GM12878 (cell line): ENCODE measurements at regions not wholly inside any gene's neighbourhood (a gene's known extent, or its start where the extent isn't known, plus 50 kb on each side); places are given as distances from the start of the nearest gene placed in this dataset.

ENCODE experiments used
- ATAC-seq: fragments of 200-7000 bp; cut with Tn5 transposase; 3 replicates; pipeline ENCODE4 v1.9.1; 2020; ENCODE audit warnings: mild to moderate bottlenecking, moderate library complexity
- BruUV-seq: library from RNA; stranded (reverse); fragments of 400-500 nt; replicated peaks from 2 replicates; lab custom pipeline; 2021; lab: Mats Ljungman, UMichigan
- CTCF ChIA-PET: fragments of 300-600 bp; sonication (Branson Sonifier 250); formaldehyde crosslinking; extraction: SDS; loops from one replicate; lab custom pipeline; 2021; ENCODE audit warnings: inconsistent platforms; lab: Yijun Ruan, JAX
- POLR2A ChIA-PET: fragments of 350-600 bp; formaldehyde crosslinking; extraction: SDS; loops from one replicate; lab custom pipeline; 2021; ENCODE audit warnings: inconsistent platforms; lab: Charles Lee
- RAD21 ChIA-PET: fragments of 300-600 bp; sonication (Branson Sonifier 250); formaldehyde crosslinking; loops from one replicate; lab custom pipeline; 2023; ENCODE audit warnings: antibody characterized with exemption; ENCODE audit not compliant: unreplicated experiment; lab: Charles Lee
- SMC1A ChIA-PET: fragments of 300-600 bp; sonication (Branson Sonifier 250); formaldehyde crosslinking; loops from one replicate; lab custom pipeline; 2023; ENCODE audit not compliant: unreplicated experiment, uncharacterized antibody; lab: Charles Lee
- DNase-seq: peaks from one replicate; pipeline ENCODE4 v3.0.0-alpha.2; 2011; ENCODE audit warnings: low read depth, low spot score
- FAIRE-seq: peaks from 3 replicates; lab custom pipeline; 2011; peaks lifted over from hg19 to GRCh38; lab: Jason Lieb, UNC
- H2AFZ ChIP-seq: 2 replicates; pipeline ENCODE4 v1.6.0; 2011; ENCODE audit warnings: low read depth, low read length, control low read depth; ENCODE audit not compliant: control insufficient read depth
- H3K27ac ChIP-seq: 2 replicates; pipeline ENCODE4 v1.5.1; 2011; ENCODE audit warnings: control low read depth; ENCODE audit not compliant: control insufficient read depth, insufficient read depth
- H3K27me3 ChIP-seq, 2 experiments: replicated peaks in 1 of 2; 2 replicates each; pipeline versions ENCODE4 v1.6.0 to v1.6.1; 2011; ENCODE audit warnings: low read length in 1 of 2; ENCODE audit not compliant: control insufficient read depth in 2 of 2, insufficient read depth in 2 of 2
- H3K36me3 ChIP-seq, 2 experiments: 2 replicates each; pipeline ENCODE4 v1.5.1; 2011; ENCODE audit warnings: low read length in 1 of 2; ENCODE audit not compliant: control insufficient read depth in 2 of 2, insufficient read depth in 2 of 2
- H3K4me1 ChIP-seq: 2 replicates; pipeline ENCODE4 v1.6.1; 2011; ENCODE audit warnings: mild to moderate bottlenecking, low read length, moderate library complexity, mixed read lengths; ENCODE audit not compliant: control insufficient read depth, insufficient read depth
- H3K4me2 ChIP-seq: 2 replicates; pipeline ENCODE4 v1.6.0; 2011; ENCODE audit warnings: control low read depth; ENCODE audit not compliant: control insufficient read depth, insufficient read depth
- H3K4me3 ChIP-seq: fragments of 200-600 bp; sonication (generic); 2 replicates; pipeline ENCODE4 v1.5.1; 2016
- H3K79me2 ChIP-seq: 2 replicates; pipeline ENCODE4 v1.6.0; 2011; ENCODE audit warnings: low read length; ENCODE audit not compliant: control insufficient read depth, insufficient read depth
- H3K9ac ChIP-seq: 2 replicates; pipeline ENCODE4 v1.8.0; 2011; ENCODE audit warnings: low read length, control low read depth, mixed read lengths; ENCODE audit not compliant: control insufficient read depth, insufficient read depth
- H3K9me3 ChIP-seq: replicated peaks from 3 replicates; pipeline ENCODE4 v1.5.1; 2011; ENCODE audit warnings: mild to moderate bottlenecking, low read length; ENCODE audit not compliant: control insufficient read depth, insufficient read depth
- H4K20me1 ChIP-seq: 2 replicates; pipeline ENCODE4 v1.6.0; 2011; ENCODE audit not compliant: control insufficient read depth, insufficient read depth
- BCL11A ChIP-seq: IDR thresholded peaks from 2 replicates; pipeline ENCODE4 v1.6.1; 2011; ENCODE audit warnings: low read depth, low read length
- BMI1 ChIP-seq: fragments of 450-650 bp; IDR thresholded peaks from 2 replicates; pipeline ENCODE4 v1.6.1; 2016; ENCODE audit warnings: mild to moderate bottlenecking, moderate library complexity, borderline replicate concordance
- HSF1 ChIP-seq: fragments of 150-350 bp; IDR thresholded peaks from 2 replicates; pipeline ENCODE4 v1.6.1; 2014; ENCODE audit warnings: mild to moderate bottlenecking, low read depth, low read length
- JUNB ChIP-seq: IDR thresholded peaks from 2 replicates; pipeline ENCODE4 v1.6.1; 2016; ENCODE audit warnings: antibody characterized with exemption, mild to moderate bottlenecking
- MEF2A ChIP-seq: IDR thresholded peaks from 2 replicates; pipeline ENCODE4 v1.6.1; 2011; ENCODE audit warnings: low read depth, mild to moderate bottlenecking, low read length, moderate library complexity; ENCODE audit not compliant: insufficient read depth
- NFXL1 ChIP-seq: fragments of 450-650 bp; IDR thresholded peaks from 2 replicates; pipeline ENCODE4 v1.6.1; 2017; ENCODE audit warnings: antibody characterized with exemption, mild to moderate bottlenecking, borderline replicate concordance
- NR2F1 ChIP-seq: fragments of 450-650 bp; conservative IDR thresholded peaks from 2 replicates; pipeline ENCODE4 v1.6.1; 2017; ENCODE audit warnings: mild to moderate bottlenecking
- POLR2A ChIP-seq: IDR thresholded peaks from 2 replicates; pipeline ENCODE4 v1.6.1; 2011; ENCODE audit warnings: low read depth, mild to moderate bottlenecking, low read length
- RBBP5 ChIP-seq: fragments of 200-600 bp; sonication (generic); conservative IDR thresholded peaks from 2 replicates; pipeline ENCODE4 v1.6.1; 2016
- SP1 ChIP-seq: IDR thresholded peaks from one replicate; pipeline ENCODE4 v1.6.1; 2011; ENCODE audit warnings: low read depth, low read length
- TARDBP ChIP-seq: IDR thresholded peaks from 2 replicates; pipeline ENCODE4 v1.6.1; 2016; ENCODE audit warnings: borderline replicate concordance
- USF1 ChIP-seq: IDR thresholded peaks from 2 replicates; pipeline ENCODE4 v1.6.1; 2011; ENCODE audit warnings: borderline replicate concordance, low read depth, mild to moderate bottlenecking, moderate library complexity, mixed read lengths, low read length; ENCODE audit not compliant: insufficient read depth; ENCODE audit errors: extremely low read length
- ZNF207 ChIP-seq: fragments of 450-650 bp; IDR thresholded peaks from 2 replicates; pipeline ENCODE4 v1.6.1; 2014; ENCODE audit warnings: antibody characterized with exemption, mild to moderate bottlenecking, borderline replicate concordance
- WGBS: methylation state at CpG from one replicate; pipeline ENCODE4 v1.1.6; 2016; ENCODE audit warnings: low lambda C conversion rate; ENCODE audit not compliant: insufficient replicate concordance, insufficient coverage; ENCODE audit errors: missing lambda C conversion rate; 5-methylcytosine and 5-hydroxymethylcytosine counted together
- in situ Hi-C: fragments of 300-500 bp; cut with MboI; formaldehyde crosslinking; loops from 9 replicates; pipeline ENCODE4 v1.14.3; 2018; ENCODE audit warnings: mixed read lengths
- intact Hi-C: fragments of 100-400 bp; cut with micrococcal nuclease; formaldehyde crosslinking; loops from one replicate; pipeline ENCODE4 v1.14.2; 2022; ENCODE audit not compliant: unreplicated experiment

GRCh38 chr7:47689558-47689957, 107.6 kb upstream of the TNS3 start:
- H3K4me2 ChIP-seq = no peak overlapping the region
- TF ChIP-seq SP1 = no peak
- no peak for TF ChIP-seq ZNF207
- TF ChIP-seq NR2F1 = no peak
- no peak for TF ChIP-seq MEF2A
- TF ChIP-seq RBBP5 = no peak
- TF ChIP-seq BMI1 = no peak
- TF ChIP-seq TARDBP = no peak
- no peak for TF ChIP-seq BCL11A
- no peak for TF ChIP-seq HSF1
- TF ChIP-seq POLR2A = no peak
- no peak for TF ChIP-seq JUNB
- TF ChIP-seq NFXL1 = no peak
- TF ChIP-seq USF1 = no peak
- H3K4me3 ChIP-seq = no peak overlapping the region
- no peaks in the 10 kb centered on the region for H3K27me3 ChIP-seq
- no peak for DNase-seq
- H3K79me2 ChIP-seq = no peaks in the 10 kb centered on the region
- H3K9me3 ChIP-seq = no peaks in the 10 kb centered on the region
- H4K20me1 ChIP-seq = no peaks in the 10 kb centered on the region
- CTCF ChIA-PET = no interaction called here
- 83% methylated on average over 4 of the region's 4 CpGs for WGBS
- H3K9ac ChIP-seq = no peak overlapping the region
- SMC1A ChIA-PET = no interaction called here
- FAIRE-seq = no peak
- in situ Hi-C loops (no loop called here), intact Hi-C loops (no loop called here)
- RAD21 ChIA-PET = no interaction called here
- no TSS peak for BruUV-seq
- no peaks in the 10 kb centered on the region for H3K36me3 ChIP-seq
- ATAC-seq = no peak
- POLR2A ChIA-PET = no interaction called here
- H3K27ac ChIP-seq = no peak overlapping the region
- no peaks in the 10 kb centered on the region for H3K4me1 ChIP-seq
- H2AFZ ChIP-seq = no peak overlapping the region
